ENCODE measurements at regions not wholly inside any gene's neighbourhood (a gene's known extent, or its start where the extent isn't known, plus 50 kb on each side); places are given as distances from the start of the nearest gene placed in this dataset.

GRCh38 chr9:23962101-23962500, 136.1 kb upstream of the ELAVL2 start:
- TF ChIP-seq, protein P1, sequence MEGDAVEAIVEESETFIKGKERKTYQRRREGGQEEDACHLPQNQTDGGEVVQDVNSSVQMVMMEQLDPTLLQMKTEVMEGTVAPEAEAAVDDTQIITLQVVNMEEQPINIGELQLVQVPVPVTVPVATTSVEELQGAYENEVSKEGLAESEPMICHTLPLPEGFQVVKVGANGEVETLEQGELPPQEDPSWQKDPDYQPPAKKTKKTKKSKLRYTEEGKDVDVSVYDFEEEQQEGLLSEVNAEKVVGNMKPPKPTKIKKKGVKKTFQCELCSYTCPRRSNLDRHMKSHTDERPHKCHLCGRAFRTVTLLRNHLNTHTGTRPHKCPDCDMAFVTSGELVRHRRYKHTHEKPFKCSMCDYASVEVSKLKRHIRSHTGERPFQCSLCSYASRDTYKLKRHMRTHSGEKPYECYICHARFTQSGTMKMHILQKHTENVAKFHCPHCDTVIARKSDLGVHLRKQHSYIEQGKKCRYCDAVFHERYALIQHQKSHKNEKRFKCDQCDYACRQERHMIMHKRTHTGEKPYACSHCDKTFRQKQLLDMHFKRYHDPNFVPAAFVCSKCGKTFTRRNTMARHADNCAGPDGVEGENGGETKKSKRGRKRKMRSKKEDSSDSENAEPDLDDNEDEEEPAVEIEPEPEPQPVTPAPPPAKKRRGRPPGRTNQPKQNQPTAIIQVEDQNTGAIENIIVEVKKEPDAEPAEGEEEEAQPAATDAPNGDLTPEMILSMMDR (IDR thresholded peaks at IDR 0.05): no peak
- no peak for TF ChIP-seq POLR2A (IDR thresholded peaks at IDR 0.05)
- TF ChIP-seq EP300 (IDR thresholded peaks at IDR 0.05): no peak

All from ovary (tissue), 3 donors.